Omental fat pad (tissue), 3 donors: ENCODE measurements at regions not wholly inside any gene's neighbourhood (a gene's known extent, or its start where the extent isn't known, plus 50 kb on each side); places are given as distances from the start of the nearest gene placed in this dataset.

ENCODE experiments used
- ATAC-seq: fragments of 150-250 bp; one replicate; pipeline ENCODE4 v1.9.1; 2016; ENCODE audit warnings: mild to moderate bottlenecking, moderate library complexity; ENCODE audit not compliant: low FRiP score
- DNase-seq: peaks from one replicate; pipeline ENCODE4 v3.0.0-alpha.2; 2019; ENCODE audit warnings: low spot score
- CTCF ChIP-seq, 3 donors: fragments of 450-650 bp; IDR thresholded peaks; one replicate each; pipeline ENCODE4 v1.5.1; 2016 to 2017; ENCODE audit warnings: antibody characterized with exemption in 3 of 3, mild to moderate bottlenecking in 3 of 3, moderate library complexity in 2 of 3

DNA sequence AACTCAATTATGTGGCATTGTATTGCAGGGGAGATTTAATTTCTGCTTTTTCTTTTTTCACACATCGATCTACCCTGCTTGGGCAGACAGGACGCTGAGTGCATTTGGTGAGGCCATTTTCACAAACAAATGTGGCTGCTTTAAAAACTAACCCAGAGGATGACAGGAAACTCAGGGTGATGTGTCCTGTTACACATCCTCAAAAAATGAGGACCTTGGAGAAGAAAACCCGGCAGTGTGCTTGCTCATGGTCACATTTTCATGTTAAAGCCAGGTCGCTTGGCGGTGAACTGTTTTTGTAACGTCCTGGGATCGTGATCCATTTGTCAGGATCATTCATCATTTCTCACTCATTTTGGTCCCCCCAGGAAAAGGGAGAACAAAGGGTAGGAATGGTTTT lies 478.3 kb upstream of the ADAMTS16 start:
- TF ChIP-seq CTCF (IDR thresholded peaks at IDR 0.05), result no peak
- DNase-seq (no peak), ATAC-seq (no peak)

GRCh38 chr5:4662756-4663155 lies 477.4 kb upstream of the ADAMTS16 start:
- ATAC-seq (no peak), DNase-seq (no peak)
- TF ChIP-seq CTCF (IDR thresholded peaks at IDR 0.05), result no peak

- no peak for TF ChIP-seq CTCF (IDR thresholded peaks at IDR 0.05)
- DNase-seq, result no peak
- ATAC-seq, result no peak
Observed at GRCh38 chr5:4665911-4666310, 474.2 kb upstream of the ADAMTS16 start.

- ATAC-seq (no peak), DNase-seq (no peak)
- no peak for TF ChIP-seq CTCF (IDR thresholded peaks at IDR 0.05)
Observed at GRCh38 chr5:4674166-4674565, 466.0 kb upstream of the ADAMTS16 start.

- peak; percentile 81 for ATAC-seq
- no peak for DNase-seq
- no peak for TF ChIP-seq CTCF (IDR thresholded peaks at IDR 0.05)
Observed at GRCh38 chr5:4676934-4677333, 463.2 kb upstream of the ADAMTS16 start.

DNA sequence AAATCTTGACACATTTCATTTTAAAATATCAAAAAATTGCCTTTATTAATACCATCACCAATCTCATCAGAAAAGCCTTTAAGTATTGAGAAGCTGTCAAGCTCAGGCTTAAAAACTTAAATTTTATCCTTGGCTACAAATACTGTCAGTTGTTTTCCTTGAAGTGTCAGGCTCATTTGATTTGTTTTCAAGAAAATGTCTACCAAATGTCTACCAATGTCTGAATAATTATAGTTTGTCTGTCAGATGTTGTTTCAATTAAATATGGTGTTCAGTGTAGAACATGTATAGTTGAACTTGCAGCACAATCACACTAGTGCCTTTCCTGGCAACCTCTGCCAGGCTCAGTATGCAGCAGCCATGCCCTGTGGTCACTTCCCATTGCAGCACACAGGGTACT lies 455.2 kb upstream of the ADAMTS16 start:
- ATAC-seq (no peak), DNase-seq (no peak)
- TF ChIP-seq CTCF (IDR thresholded peaks at IDR 0.05), result no peak

GRCh38 chr5:4698596-4698995 lies 441.5 kb upstream of the ADAMTS16 start:
- TF ChIP-seq CTCF (IDR thresholded peaks at IDR 0.05), result no peak
- no peak for ATAC-seq
- no peak for DNase-seq
